Uterus (tissue), 3 donors: ENCODE measurements at regions not wholly inside any gene's neighbourhood (a gene's known extent, or its start where the extent isn't known, plus 50 kb on each side); places are given as distances from the start of the nearest gene placed in this dataset.

Experiments
- DNase-seq, 2 donors: peaks; one replicate each; pipeline ENCODE4 v3.0.0-alpha.2; 2019 to 2020
- H3K27ac ChIP-seq, 2 donors: fragments of 200-600 bp; sonication (generic); 1 replicate in 1 of 2; 2 replicates in 1 of 2; pipeline ENCODE4 v1.5.1; 2016 to 2018
- H3K27me3 ChIP-seq, 2 donors: fragments of 200-600 bp; sonication (generic); one replicate each; pipeline ENCODE4 v1.5.1; 2018 to 2019; ENCODE audit warnings: control low read depth in 1 of 2
- H3K36me3 ChIP-seq, 2 donors: fragments of 200-600 bp; sonication (generic); one replicate each; pipeline ENCODE4 v1.5.1; 2019; ENCODE audit warnings: control low read depth in 1 of 2
- H3K4me1 ChIP-seq, 2 donors: fragments of 200-600 bp; sonication (generic); one replicate each; pipeline ENCODE4 v1.5.1; 2018 to 2019; ENCODE audit warnings: control low read depth in 1 of 2
- H3K4me3 ChIP-seq, 2 donors: fragments of 200-600 bp; sonication (generic); 1 replicate in 1 of 2; 2 replicates in 1 of 2; pipeline ENCODE4 v1.5.1; 2018 to 2019; ENCODE audit warnings: mild to moderate bottlenecking in 1 of 2
- H3K9me3 ChIP-seq, 2 donors: fragments of 200-600 bp; sonication (generic); one replicate each; pipeline ENCODE4 v1.5.1; 2019; ENCODE audit warnings: control low read depth in 1 of 2
- POLR2A ChIP-seq, 2 donors: fragments of 450-650 bp; IDR thresholded peaks; one replicate each; pipeline ENCODE4 v1.6.1; 2016; ENCODE audit warnings: antibody characterized with exemption in 2 of 2, mild to moderate bottlenecking in 1 of 2, moderate library complexity in 1 of 2
- intact Hi-C: fragments of 100-400 bp; cut with DNase I; formaldehyde crosslinking; loops from one replicate; pipeline ENCODE4 v1.15.1; 2023; ENCODE audit warnings: low total_unique reads
- TF ChIP-seq, protein P1 (sequence below), 4 experiments: fragments of 200-600 bp in 2 of 4; fragments of 450-650 bp in 2 of 4; sonication (generic) in 2 of 4; IDR thresholded peaks; one replicate each; pipeline ENCODE4 v1.5.1; 2016 to 2019; ENCODE audit warnings: antibody characterized with exemption in 4 of 4, mild to moderate bottlenecking in 2 of 4, moderate library complexity in 1 of 4
- donor health status: DM: yes; HTN: yes; CAD: no.

DNA sequence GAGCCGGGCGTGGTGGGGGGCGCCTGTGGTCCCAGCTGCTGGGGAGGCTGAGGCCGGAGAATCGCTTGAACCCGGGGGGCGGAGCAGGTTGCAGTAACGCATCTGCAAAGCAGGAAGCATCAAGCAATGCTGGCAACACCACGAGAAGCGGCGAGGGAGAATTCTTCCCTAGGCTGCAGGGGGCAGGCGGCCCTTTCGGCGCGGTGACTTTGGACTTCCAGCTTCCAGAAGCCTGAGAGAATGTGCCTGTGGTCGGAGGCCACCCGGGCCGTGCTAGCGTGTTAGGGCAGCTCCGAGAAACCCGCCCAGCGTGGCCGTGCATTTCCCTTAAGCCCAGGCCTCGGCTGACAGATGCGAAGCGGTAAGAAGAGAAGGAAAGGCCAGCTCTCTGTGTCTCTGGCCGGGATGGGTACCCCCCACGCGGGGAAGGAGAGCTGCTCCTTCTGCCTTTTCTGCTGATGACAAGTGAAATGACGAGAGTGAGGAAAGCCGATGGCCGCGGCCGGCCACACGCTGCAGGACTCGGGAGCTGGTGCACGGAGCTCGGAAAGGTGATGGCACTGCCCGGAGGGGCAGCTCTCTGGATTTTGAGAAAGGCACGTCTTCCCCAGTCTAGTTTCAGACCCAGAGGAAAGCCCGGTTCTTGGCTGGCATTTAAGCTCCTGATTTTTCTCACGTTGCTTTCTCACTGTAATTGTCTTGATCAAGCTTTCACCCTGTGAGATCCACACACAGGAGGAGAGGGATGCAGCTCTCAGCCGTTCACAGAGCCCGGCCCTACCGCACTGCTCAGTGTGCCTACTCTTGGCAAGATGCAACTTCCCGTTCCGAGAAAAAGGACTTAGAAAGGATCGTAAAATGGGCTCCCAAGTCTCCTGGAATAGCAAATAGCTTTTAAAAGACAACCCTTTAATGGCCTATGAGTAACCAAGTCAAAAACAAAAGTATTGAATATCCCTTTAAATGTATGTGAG is 68.3 kb upstream of the EXOC2 start:
- DNase-seq, result no peak
- no peak for TF ChIP-seq POLR2A (IDR thresholded peaks at IDR 0.05)
- TF ChIP-seq, protein P1, sequence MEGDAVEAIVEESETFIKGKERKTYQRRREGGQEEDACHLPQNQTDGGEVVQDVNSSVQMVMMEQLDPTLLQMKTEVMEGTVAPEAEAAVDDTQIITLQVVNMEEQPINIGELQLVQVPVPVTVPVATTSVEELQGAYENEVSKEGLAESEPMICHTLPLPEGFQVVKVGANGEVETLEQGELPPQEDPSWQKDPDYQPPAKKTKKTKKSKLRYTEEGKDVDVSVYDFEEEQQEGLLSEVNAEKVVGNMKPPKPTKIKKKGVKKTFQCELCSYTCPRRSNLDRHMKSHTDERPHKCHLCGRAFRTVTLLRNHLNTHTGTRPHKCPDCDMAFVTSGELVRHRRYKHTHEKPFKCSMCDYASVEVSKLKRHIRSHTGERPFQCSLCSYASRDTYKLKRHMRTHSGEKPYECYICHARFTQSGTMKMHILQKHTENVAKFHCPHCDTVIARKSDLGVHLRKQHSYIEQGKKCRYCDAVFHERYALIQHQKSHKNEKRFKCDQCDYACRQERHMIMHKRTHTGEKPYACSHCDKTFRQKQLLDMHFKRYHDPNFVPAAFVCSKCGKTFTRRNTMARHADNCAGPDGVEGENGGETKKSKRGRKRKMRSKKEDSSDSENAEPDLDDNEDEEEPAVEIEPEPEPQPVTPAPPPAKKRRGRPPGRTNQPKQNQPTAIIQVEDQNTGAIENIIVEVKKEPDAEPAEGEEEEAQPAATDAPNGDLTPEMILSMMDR (IDR thresholded peaks at IDR 0.05), result no peak
- Histone ChIP-seq H3K4me3 (no peak overlapping the region), H3K36me3 (no peaks in the 10 kb centered on the region), H3K27me3 (no peaks in the 10 kb centered on the region), H3K9me3 (no peaks in the 10 kb centered on the region), H3K27ac (no peak overlapping the region), H3K4me1 (no peaks in the 10 kb centered on the region)
- intact Hi-C loops, result no loop called here

DNA sequence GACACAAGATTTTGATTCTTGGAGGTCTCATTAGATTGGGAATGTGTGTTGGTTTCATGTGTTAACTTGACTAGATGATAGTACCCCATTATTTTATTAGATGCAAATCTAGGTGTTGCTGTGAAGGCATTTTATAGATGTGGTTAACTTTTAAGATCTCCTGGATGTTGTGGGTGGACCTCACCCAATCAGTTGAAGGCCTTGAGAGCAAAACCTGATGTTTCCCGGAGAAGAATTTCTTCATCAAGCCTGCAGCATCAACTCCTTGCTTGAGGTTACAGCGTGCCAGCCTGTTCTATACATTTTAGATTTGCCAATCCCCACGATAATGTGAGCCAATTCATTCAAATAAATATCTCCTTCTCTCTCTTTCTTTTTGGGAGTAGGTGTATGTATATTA is 66.8 kb upstream of the EXOC2 start:
- intact Hi-C loops, result no loop called here
- TF ChIP-seq, protein P1 (IDR thresholded peaks at IDR 0.05), result no peak
- TF ChIP-seq POLR2A (IDR thresholded peaks at IDR 0.05), result no peak

DNA sequence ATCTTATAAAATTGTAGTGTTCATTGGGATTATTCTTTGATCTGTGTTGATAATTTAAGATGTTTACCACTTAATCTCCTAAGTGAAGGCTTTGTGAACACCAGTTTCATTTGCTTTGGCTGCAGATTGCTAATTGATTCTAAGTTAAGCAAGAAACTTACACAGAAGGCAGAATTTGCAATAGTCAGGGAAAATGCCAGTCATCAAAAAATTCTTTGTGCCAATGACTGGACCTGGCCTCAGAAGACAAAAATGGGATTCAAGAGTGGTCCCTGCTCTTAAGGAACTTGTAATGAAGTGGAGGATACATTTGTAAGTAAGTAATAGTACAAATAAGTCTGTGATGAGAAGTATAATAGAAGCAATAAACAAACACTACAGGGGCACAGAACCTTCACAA is 63.3 kb upstream of the EXOC2 start:
- H3K9me3 ChIP-seq, result no peaks in the 10 kb centered on the region
- H3K36me3 ChIP-seq, result no peaks in the 10 kb centered on the region
- intact Hi-C loops, result no loop called here
- no peak overlapping the region for H3K27ac ChIP-seq
- no peaks in the 10 kb centered on the region for H3K4me1 ChIP-seq
- no peak for DNase-seq
- H3K4me3 ChIP-seq, result no peak overlapping the region
- TF ChIP-seq, protein P1 (IDR thresholded peaks at IDR 0.05), result no peak
- TF ChIP-seq POLR2A (IDR thresholded peaks at IDR 0.05), result no peak
- no peaks in the 10 kb centered on the region for H3K27me3 ChIP-seq

More for the DNA sequence above, 66.8 kb upstream of the EXOC2 start:
- H3K4me1 ChIP-seq, result no peaks in the 10 kb centered on the region
- H3K36me3 ChIP-seq, result no peaks in the 10 kb centered on the region
- H3K27ac ChIP-seq, result no peak overlapping the region
- no peaks in the 10 kb centered on the region for H3K27me3 ChIP-seq
- H3K9me3 ChIP-seq, result no peaks in the 10 kb centered on the region
- no peak for DNase-seq
- H3K4me3 ChIP-seq, result no peak overlapping the region

DNA sequence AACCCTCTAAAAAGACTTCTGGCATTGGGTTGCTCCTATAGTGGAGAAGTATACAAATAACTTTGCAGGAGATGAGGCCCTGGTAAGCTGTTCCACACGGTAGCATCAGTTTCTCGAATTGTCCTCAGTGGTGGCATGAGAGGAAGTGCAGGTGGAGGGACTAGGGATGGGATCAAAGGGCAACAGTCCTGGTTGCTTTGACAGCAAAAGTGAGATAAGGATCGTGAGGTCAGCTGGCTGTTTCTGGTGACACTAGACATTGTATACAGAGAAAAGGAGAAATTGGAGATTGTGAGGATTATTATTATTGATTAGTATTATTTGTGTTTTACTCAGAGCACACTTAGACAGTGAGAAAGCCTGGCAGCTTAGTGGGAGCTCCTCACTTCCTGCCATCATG is 61.3 kb upstream of the EXOC2 start:
- no peaks in the 10 kb centered on the region for H3K9me3 ChIP-seq
- TF ChIP-seq, protein P1 (IDR thresholded peaks at IDR 0.05), result no peak
- TF ChIP-seq POLR2A (IDR thresholded peaks at IDR 0.05), result no peak

DNA sequence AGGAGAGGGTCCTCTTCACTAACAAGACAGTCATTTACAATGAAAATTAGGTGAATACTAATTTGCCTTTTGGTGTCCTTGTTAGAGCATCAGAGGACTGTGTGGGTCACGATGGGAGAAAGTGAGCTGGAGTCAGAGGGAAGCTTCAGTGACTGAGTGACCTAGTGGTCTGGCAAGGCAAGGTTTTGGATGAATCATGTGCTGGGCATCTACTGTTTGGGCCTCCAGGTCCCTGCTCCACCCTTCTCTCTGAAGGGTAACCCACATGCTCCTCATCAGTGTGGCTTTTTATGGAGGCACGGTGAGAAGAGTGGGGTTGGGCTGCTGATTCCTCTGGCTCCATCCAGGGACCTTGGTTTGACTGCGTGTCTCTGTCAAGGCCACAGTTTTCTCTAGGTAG is 60.5 kb upstream of the EXOC2 start:
- no peaks in the 10 kb centered on the region for H3K36me3 ChIP-seq
- no peak overlapping the region for H3K27ac ChIP-seq
- no peaks in the 10 kb centered on the region for H3K9me3 ChIP-seq
- H3K4me3 ChIP-seq, result no peak overlapping the region
- H3K4me1 ChIP-seq, result no peaks in the 10 kb centered on the region
- TF ChIP-seq, protein P1 (IDR thresholded peaks at IDR 0.05), result no peak
- no peak for TF ChIP-seq POLR2A (IDR thresholded peaks at IDR 0.05)
- intact Hi-C loops, result no loop called here
- H3K27me3 ChIP-seq, result no peaks in the 10 kb centered on the region
- no peak for DNase-seq

More for the DNA sequence above, 61.3 kb upstream of the EXOC2 start:
- Histone ChIP-seq H3K36me3 (no peaks in the 10 kb centered on the region), H3K27me3 (no peaks in the 10 kb centered on the region), H3K4me3 (no peak overlapping the region), H3K27ac (no peak overlapping the region), H3K4me1 (no peaks in the 10 kb centered on the region)
- intact Hi-C loops, result no loop called here
- DNase-seq, result no peak
